Daoy (cell line): ENCODE measurements at regions not wholly inside any gene's neighbourhood (a gene's known extent, or its start where the extent isn't known, plus 50 kb on each side); places are given as distances from the start of the nearest gene placed in this dataset.
A peak's percentile ranks its signal among the peaks of the same experiment; 100 is the strongest.
"Not testable (repeated sequence)": the region's sequence is repeated elsewhere in the genome, so short reads cannot be mapped to it uniquely, and the experiment has no call there.

Source experiments
- DNase-seq: peaks from one replicate; pipeline ENCODE4 v3.0.0-alpha.2; 2015; ENCODE audit warnings: low read depth

GRCh38 chr10:28733245-28733644 is 55.9 kb downstream of the BAMBI start:
- no peak for DNase-seq

GRCh38 chr10:28733647-28734046 is 56.3 kb downstream of the BAMBI start:
- DNase-seq: no peak

GRCh38 chr10:28734938-28735759 is 57.8 kb downstream of the BAMBI start:
- DNase-seq: peak; percentile 88

GRCh38 chr10:28737096-28737495 is 59.8 kb downstream of the BAMBI start:
- no peak for DNase-seq

GRCh38 chr10:28738200-28738599 is 60.9 kb downstream of the BAMBI start:
- DNase-seq: no peak

- no peak for DNase-seq
These were observed 66.3 kb downstream of the BAMBI start for GRCh38 chr10:28743576-28743975.

GRCh38 chr10:28744069-28744768 is 66.9 kb downstream of the BAMBI start:
- DNase-seq: no peak

- DNase-seq: no peak
These were observed 77.8 kb downstream of the BAMBI start for GRCh38 chr10:28754930-28755718.

- no peak for DNase-seq
These were observed 83.9 kb downstream of the BAMBI start for GRCh38 chr10:28761084-28761846.

- DNase-seq: no peak
These were observed 86.3 kb downstream of the BAMBI start for GRCh38 chr10:28763471-28764170.

- no peak for DNase-seq
These were observed 88.3 kb downstream of the BAMBI start for GRCh38 chr10:28765641-28766040.

GRCh38 chr10:28768227-28768626 is 90.9 kb downstream of the BAMBI start:
- DNase-seq: no peak

- DNase-seq: no peak
These were observed 91.8 kb downstream of the BAMBI start for GRCh38 chr10:28769091-28769604.

GRCh38 chr10:28771580-28772090 is 94.3 kb downstream of the BAMBI start:
- not testable (repeated sequence) for DNase-seq

- DNase-seq: no peak
These were observed 97.0 kb downstream of the BAMBI start for GRCh38 chr10:28774051-28774995.

GRCh38 chr10:28775773-28776172 is 98.5 kb downstream of the BAMBI start:
- no peak for DNase-seq

- no peak for DNase-seq
These were observed 99.2 kb downstream of the BAMBI start for GRCh38 chr10:28776519-28776918.

- DNase-seq: no peak
These were observed 100.6 kb downstream of the BAMBI start for GRCh38 chr10:28777911-28778310.

GRCh38 chr10:28778524-28778923 is 101.2 kb downstream of the BAMBI start:
- DNase-seq: peak; percentile 21
